ENCODE measurements at regions not wholly inside any gene's neighbourhood (a gene's known extent, or its start where the extent isn't known, plus 50 kb on each side); places are given as distances from the start of the nearest gene placed in this dataset.
A peak's percentile ranks its signal among the peaks of the same experiment; 100 is the strongest.

GRCh38 chr6:132021552-132022375 is 70.6 kb upstream of the CCN2 start (continued):
- no peak; the same call in 1 of the 2 replicates for TF ChIP-seq RAD21 (CRISPR knock-in tag; IDR thresholded peaks at IDR 0.05)
- TF ChIP-seq ZNF281 (CRISPR knock-in tag; IDR thresholded peaks at IDR 0.05; ENCODE audit: borderline replicate concordance): peak; percentile 63; the same call in 1 of the 2 replicates
- no peak for TF ChIP-seq HOXA9 (CRISPR knock-in tag; IDR thresholded peaks at IDR 0.05; ENCODE audit: borderline replicate concordance)
- TF ChIP-seq ZNF143 (CRISPR knock-in tag; IDR thresholded peaks at IDR 0.05): no peak
- TF ChIP-seq ZNF335 (CRISPR knock-in tag; IDR thresholded peaks at IDR 0.05): no peak; the same call in 1 of the 2 replicates
- no peak for TF ChIP-seq PPARG (CRISPR knock-in tag; conservative IDR thresholded peaks at IDR 0.05)
- TF ChIP-seq ZNF264 (CRISPR knock-in tag; IDR thresholded peaks at IDR 0.05): no peak
- no peak for TF ChIP-seq GTF2F1 (IDR thresholded peaks at IDR 0.05; ENCODE audit: low read length)
- no peak for TF ChIP-seq CC2D1A (CRISPR knock-in tag; IDR thresholded peaks at IDR 0.05)
- peak in 1 of 2 experiments; percentile 98; a peak in 2 of 4 replicates for TF ChIP-seq ATF4 (CRISPR knock-in tag; IDR thresholded peaks at IDR 0.05)
- TF ChIP-seq ZBTB34 (CRISPR knock-in tag; IDR thresholded peaks at IDR 0.05): no peak
- no peak for TF ChIP-seq KDM2A (CRISPR knock-in tag; IDR thresholded peaks at IDR 0.05; ENCODE audit: borderline replicate concordance, low read depth)
- TF ChIP-seq ZNF83 (CRISPR knock-in tag; IDR thresholded peaks at IDR 0.05; ENCODE audit: borderline replicate concordance): no peak
- TF ChIP-seq ZNF644 (CRISPR knock-in tag; IDR thresholded peaks at IDR 0.05; ENCODE audit: low read depth): peak; percentile 91; the same call in 1 of the 2 replicates
- no peak for TF ChIP-seq CSRNP1 (CRISPR knock-in tag; IDR thresholded peaks at IDR 0.05)
- peak; percentile 46; the same call in 1 of the 2 replicates for TF ChIP-seq ZBTB25 (CRISPR knock-in tag; IDR thresholded peaks at IDR 0.05)
- peak; percentile 67 for TF ChIP-seq IRF2 (CRISPR knock-in tag; IDR thresholded peaks at IDR 0.05)
- TF ChIP-seq GFI1 (CRISPR knock-in tag; IDR thresholded peaks at IDR 0.05; ENCODE audit: borderline replicate concordance): no peak
- no peak for TF ChIP-seq TRIM24 (CRISPR knock-in tag; IDR thresholded peaks at IDR 0.05)
- peak; percentile 98 for TF ChIP-seq SSRP1 (CRISPR knock-in tag; IDR thresholded peaks at IDR 0.05)
- peak; percentile 69; the same call in 1 of the 2 replicates for TF ChIP-seq MTF2 (CRISPR knock-in tag; IDR thresholded peaks at IDR 0.05; ENCODE audit: borderline replicate concordance)
- no peak for TF ChIP-seq SCMH1 (CRISPR knock-in tag; IDR thresholded peaks at IDR 0.05; ENCODE audit: borderline replicate concordance)
- TF ChIP-seq ZNF598 (CRISPR knock-in tag; IDR thresholded peaks at IDR 0.05; ENCODE audit: borderline replicate concordance): no peak

Data from HepG2 (cell line).